Germinal center (tissue), 1 donor: ENCODE measurements at regions not wholly inside any gene's neighbourhood (a gene's known extent, or its start where the extent isn't known, plus 50 kb on each side); places are given as distances from the start of the nearest gene placed in this dataset.
"Not testable (repeated sequence)": the region's sequence is repeated elsewhere in the genome, so short reads cannot be mapped to it uniquely, and the experiment has no call there.

Experiments
- DNase-seq: peaks from one replicate; pipeline ENCODE4 v3.0.0; 2012; ENCODE audit warnings: mixed read lengths, low spot score

DNA sequence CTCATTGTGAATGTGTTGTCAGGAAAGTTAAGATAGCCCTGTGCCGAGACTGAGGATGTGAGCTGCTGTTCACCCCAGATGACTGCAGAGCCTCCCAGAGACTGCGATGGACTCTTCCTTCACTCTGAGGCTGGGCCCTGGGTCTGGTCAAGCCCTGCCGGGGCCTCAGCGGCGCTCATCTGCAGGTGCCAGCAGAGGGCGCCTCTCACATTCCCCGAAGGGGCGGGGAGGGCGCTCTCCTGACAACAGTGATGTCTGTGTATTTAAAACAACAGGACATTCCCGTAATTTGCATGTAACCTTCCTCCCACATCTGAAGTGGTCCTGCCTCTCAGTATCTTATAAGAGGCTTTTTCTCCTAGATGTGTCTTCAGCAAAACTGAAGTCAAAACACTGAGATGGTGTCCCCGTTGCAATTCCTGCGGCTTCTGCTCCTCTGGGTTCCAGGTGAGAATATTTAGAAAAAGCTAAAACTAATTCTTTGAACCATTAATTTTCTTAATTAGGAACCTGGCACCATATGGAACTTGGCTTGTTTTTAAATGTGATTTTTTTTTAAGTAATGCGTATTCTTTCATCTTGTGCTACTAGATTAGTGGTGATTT lies 1377.9 kb downstream of the RPIA start:
- peak; percentile 60 for DNase-seq

- DNase-seq: no peak
These were observed 1384.8 kb downstream of the RPIA start for GRCh38 chr2:90076311-90076710.

DNA sequence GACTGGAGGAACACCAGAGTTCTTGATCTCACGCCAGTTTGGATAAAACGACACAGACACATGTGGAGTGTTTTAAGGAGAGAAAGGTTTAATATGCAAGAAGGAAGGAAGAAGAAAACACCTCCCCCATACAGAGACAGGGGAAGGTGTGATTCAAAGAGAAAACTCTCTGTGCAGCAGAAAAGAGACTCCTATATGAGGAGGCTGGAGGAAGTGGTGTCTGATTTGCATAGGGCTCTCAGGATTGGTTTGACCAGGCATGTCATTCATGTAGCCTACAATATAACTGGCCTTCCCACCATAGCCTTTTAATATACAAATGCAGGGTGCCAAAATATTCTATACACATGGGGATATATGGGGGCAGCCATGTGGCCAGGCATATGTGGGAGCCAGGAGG lies 1386.5 kb downstream of the RPIA start:
- no peak for DNase-seq

DNA sequence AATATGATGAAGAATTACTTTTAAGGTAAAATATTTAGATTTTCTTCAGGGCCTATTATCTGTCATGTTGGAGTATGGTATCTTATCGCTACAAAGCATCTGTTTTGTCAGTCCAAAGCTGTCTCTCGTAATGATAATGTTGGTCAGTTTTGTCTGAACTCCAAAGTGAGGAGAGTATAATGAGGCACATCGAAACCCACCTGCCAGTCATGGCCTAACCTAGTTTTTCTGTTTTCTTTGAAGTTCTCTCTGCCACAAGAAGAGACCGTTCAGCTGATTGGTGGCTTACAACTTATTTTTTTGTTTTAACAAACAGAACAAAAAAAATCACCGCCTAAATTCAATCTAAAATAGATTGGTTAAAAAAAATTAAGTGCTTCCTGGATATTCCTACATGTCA lies 1387.9 kb downstream of the RPIA start:
- no peak for DNase-seq

DNA sequence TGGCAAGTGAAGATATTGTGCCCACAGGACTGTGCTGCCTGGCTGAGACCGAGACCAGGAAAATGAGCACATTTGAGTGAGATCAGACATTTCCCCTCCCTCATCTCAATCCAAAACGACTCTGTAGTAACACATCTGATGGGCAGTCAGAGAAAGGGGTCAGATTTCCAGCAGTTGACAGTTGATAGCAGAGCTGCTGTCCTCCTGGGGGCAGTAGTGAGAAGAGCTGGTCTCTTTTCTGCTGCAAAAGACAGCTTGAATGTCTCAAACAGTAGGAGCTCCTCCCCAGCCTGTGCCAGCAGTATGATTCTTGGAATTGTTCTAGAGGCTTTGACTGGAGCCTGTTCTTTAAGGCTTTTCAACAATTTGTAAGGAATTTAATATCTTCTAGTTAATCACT lies 1396.3 kb downstream of the RPIA start:
- not testable (repeated sequence) for DNase-seq

DNA sequence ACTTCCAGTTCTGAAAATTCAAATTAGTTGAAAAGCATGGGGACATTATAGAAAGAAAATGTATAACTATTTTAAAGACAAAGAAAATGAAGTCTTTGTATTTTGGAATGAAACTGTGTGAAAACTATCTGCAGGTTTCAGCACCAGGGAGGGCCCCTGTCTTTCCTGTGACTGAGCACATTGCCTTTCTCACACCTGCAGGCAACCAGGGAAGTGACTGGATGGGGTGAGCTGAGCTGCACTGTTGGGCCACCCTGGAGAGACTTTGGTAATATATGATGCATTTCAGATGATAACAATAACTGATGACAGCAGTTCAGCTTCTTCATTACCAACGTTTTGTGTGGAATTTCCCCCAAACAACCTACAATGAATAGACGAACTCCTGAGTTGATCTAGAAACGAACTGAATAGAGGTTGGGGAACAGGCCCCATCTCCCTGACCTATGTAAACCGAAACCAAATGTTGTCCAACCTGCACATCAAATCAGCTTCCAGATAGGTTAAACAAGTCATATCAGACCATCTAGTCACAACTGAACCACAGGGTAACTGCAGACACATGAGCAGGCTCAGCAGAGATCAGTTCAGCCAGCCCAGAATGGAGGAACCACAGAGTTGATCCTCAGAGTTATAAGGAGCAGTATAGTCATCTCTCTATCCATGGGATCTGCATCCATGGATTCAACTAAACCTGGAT lies 1402.2 kb downstream of the RPIA start:
- DNase-seq: not testable (repeated sequence)

GRCh38 chr2:90097617-90098016 lies 1406.1 kb downstream of the RPIA start:
- not testable (repeated sequence) for DNase-seq

GRCh38 chr2:90105142-90105541 lies 1413.7 kb downstream of the RPIA start:
- not testable (repeated sequence) for DNase-seq

DNA sequence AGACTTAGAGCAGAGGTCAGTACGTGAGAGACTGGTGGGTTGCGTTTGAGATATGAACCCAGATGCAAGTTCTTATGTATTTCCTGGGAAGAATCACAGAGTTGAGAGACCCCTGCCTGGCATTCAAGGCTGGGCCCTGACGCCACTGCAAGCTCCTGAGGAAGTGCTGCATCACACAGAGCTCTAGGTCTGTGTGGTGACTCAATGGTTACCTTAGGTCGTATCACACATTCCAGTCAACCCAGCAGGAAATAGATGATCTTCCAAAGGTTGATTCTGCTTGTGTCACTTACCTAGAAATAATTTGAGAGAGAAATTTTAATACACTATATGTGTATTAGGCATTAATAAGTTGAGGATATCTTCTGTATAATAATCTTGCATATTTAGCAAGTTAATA lies 1431.9 kb downstream of the RPIA start:
- not testable (repeated sequence) for DNase-seq

- not testable (repeated sequence) for DNase-seq
These were observed 1447.6 kb downstream of the RPIA start for GRCh38 chr2:90139046-90139445.

- DNase-seq: not testable (repeated sequence)
These were observed 1450.1 kb downstream of the RPIA start for GRCh38 chr2:90141558-90141957.

GRCh38 chr2:90151805-90152204 lies 1460.3 kb downstream of the RPIA start:
- not testable (repeated sequence) for DNase-seq

- DNase-seq: not testable (repeated sequence)
These were observed 1479.5 kb downstream of the RPIA start for GRCh38 chr2:90170978-90171377.

DNA sequence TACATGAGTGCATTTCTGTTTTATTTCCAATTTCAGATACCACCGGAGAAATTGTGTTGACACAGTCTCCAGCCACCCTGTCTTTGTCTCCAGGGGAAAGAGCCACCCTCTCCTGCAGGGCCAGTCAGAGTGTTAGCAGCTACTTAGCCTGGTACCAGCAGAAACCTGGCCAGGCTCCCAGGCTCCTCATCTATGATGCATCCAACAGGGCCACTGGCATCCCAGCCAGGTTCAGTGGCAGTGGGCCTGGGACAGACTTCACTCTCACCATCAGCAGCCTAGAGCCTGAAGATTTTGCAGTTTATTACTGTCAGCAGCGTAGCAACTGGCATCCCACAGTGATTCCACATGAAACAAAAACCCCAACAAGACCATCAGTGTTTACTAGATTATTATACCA lies 1481.6 kb downstream of the RPIA start:
- not testable (repeated sequence) for DNase-seq

DNA sequence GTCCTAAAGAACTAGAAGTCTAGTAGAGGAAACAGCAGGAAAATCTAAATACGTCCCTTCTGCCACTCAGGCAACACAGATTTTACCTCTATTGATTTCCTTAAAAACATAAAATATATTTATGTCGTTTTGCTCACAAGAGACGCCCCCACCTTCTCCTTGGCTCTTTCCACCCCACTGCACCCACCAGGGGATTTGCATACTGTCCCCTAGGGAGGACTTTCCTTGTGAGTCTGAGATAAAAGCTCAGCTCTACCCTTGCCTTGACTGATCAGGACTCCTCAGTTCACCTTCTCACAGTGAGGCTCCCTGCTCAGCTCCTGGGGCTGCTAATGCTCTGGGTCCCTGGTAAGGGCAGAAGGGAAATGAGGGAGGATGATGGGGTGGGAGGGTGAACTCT lies 1488.1 kb downstream of the RPIA start:
- DNase-seq: not testable (repeated sequence)

- DNase-seq: peak; percentile 65
These were observed 1516.1 kb downstream of the RPIA start for GRCh38 chr2:90207454-90208058.

DNA sequence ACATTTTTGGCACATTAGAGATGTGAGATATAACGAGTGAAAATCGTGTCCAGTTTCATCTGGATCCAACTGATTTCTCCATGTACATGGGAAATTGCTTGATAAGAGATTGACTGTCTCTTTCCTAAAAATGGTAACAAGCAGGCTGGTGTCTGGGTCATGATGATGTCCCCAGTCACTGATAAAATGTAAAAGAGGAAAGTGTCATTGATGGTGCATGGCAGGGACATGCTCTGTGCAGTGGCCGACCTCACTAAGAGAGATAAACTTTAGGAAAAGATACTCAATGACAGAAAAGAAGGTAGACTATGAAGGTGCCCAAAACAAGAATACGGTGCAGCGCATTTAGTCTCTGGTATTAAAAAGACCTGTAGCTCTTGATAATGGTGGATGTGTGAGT lies 1517.5 kb downstream of the RPIA start:
- no peak for DNase-seq

DNA sequence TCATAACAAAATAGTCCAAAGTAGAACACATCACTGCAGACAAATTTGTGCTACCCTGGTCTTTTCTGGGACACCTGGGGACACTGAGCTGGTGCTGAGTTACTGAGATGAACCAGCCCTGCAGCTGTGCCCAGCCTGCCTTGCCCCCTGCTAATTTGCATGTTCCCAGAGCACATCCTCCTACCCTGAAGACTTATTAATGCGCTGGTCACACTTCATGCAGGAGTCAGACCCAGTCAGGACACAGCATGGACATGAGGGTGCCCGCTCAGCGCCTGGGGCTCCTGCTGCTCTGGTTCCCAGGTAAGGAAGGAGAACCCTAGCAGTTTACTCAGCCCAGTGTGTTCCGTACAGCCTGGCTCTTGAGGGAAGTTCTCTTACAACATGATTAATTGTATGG lies 1518.3 kb downstream of the RPIA start:
- peak; percentile 36 for DNase-seq

- DNase-seq: not testable (repeated sequence)
These were observed 1524.4 kb downstream of the RPIA start for GRCh38 chr2:90215880-90216279.

- DNase-seq: not testable (repeated sequence)
These were observed 1525.3 kb downstream of the RPIA start for GRCh38 chr2:90216801-90217200.

DNA sequence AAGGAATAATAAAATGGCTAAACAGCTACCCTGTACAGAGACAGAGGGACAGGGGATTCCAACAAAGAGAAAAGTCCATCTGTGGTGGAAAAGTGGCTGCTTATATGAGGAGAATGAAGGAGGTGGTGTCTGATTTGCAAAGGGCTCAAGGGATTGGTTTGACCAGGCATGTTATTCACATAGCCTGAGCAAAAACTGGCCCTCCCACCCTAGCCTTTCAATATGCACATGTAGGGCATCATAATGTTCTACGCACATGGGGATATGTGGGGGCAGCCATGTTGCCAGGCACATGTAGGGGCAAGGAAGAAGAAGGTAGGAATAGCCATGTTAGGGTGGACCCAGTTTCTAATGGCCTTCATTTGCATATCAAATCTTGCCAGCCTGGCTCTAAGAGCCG lies 1527.1 kb downstream of the RPIA start:
- DNase-seq: not testable (repeated sequence)

DNA sequence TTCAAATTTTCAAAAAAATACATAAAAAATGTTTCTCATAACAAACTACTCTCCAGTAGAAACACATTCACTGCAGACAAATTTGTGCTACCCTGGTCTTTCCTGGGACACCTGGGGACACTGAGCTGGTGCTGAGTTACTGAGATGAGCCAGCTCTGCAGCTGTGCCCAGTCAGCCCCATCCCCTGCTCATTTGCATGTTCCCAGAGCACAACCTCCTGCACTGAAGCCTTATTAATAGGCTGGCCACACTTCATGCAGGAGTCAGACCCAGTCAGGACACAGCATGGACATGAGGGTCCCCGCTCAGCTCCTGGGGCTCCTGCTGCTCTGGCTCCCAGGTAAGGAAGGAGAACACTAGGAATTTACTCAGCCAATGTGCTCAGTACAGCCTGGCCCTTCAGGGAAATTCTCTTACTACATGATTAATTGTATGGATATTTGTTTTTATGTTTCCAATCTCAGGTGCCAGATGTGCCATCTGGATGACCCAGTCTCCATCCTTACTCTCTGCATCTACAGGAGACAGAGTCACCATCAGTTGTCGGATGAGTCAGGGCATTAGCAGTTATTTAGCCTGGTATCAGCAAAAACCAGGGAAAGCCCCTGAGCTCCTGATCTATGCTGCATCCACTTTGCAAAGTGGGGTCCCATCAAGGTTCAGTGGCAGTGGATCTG lies 1529.3 kb downstream of the RPIA start:
- not testable (repeated sequence) for DNase-seq

DNA sequence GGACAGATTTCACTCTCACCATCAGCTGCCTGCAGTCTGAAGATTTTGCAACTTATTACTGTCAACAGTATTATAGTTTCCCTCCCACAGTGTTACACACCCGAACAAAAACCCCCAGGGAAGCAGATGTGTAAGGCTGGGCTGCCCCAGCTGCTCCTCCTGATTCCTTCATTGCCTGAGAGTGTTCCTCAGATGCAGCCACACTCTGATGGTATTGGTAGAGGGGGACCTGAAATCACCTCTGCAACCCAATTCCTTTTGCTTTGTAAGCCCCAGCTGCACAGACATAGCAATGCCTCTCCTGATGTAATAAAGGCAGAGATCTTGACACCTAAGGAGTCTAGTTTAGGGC lies 1529.8 kb downstream of the RPIA start:
- no peak for DNase-seq
